HG02678 (cell line): ENCODE measurements at regions not wholly inside any gene's neighbourhood (a gene's known extent, or its start where the extent isn't known, plus 50 kb on each side); places are given as distances from the start of the nearest gene placed in this dataset.
"Not testable (repeated sequence)": the region's sequence is repeated elsewhere in the genome, so short reads cannot be mapped to it uniquely, and the experiment has no call there.

Experiments used
- ATAC-seq: cut with Tn5 transposase; IDR thresholded peaks from one replicate; pipeline ENCODE4 v1.9.1; 2021; ENCODE audit warnings: mild to moderate bottlenecking, moderate library complexity; ENCODE audit not compliant: unreplicated experiment

GRCh38 chr7:10507032-10507431 is 466.6 kb upstream of the PHF14 start:
- ATAC-seq = no peak

DNA sequence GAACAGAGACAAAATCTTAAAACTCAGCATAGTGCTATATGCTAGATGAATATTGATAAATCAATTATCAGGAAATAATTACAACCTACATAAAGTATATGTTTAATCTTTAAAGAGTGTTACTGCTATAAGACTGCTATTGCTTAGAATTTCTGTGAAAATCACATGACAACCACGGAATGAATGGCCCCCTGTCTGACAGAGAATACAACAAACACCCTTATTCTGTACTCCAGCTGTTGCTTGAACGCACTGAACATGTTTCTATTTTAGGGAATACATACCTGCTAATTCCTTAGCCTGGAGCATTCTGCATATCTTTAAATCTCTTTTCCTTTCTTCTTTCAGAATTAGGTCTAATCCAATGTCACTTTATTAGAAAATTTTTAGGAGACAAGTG is 452.4 kb upstream of the PHF14 start:
- no peak for ATAC-seq

DNA sequence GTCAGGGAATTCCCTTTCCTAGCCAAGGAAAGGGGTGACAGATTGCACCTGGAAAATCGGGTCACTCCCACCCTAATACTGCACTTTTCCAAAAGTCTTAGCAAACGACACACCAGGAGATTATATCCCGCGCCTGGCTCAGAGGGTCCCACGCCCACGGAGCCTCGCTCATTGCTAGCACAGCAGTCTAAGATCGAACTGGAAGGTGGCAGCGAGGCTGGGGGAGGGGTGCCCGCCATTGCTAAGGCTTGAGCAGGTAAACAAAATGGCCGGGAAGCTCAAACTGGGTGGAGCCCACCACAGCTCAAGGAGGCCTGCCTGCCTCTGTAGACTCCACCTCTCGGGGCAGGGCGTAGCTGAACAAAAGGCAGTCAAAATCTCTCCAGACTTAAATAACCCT is 440.2 kb upstream of the PHF14 start:
- not testable (repeated sequence) for ATAC-seq

- ATAC-seq = no peak
These were observed 437.1 kb upstream of the PHF14 start for GRCh38 chr7:10536561-10536960.

- no peak for ATAC-seq
These were observed 435.9 kb upstream of the PHF14 start for GRCh38 chr7:10537764-10538163.

DNA sequence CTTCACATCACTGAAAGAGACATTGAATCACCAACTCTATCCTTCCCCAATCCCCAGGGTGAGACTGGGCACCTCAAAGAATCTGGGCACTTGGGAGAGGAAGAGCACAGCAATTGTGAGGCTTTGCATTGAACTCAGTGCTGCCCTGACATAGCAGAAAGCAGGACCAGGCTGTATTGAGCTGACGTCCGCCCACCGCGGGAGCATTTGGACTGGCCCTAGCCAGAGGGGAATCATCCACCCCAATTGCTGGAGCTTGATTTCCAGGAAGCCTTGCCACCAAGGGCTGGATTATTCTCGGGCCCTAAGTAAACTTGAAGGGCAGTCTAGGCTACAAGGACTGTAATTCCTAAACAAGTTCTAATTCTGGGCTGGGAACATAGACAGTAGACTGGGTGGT is 416.3 kb upstream of the PHF14 start:
- ATAC-seq = no peak

DNA sequence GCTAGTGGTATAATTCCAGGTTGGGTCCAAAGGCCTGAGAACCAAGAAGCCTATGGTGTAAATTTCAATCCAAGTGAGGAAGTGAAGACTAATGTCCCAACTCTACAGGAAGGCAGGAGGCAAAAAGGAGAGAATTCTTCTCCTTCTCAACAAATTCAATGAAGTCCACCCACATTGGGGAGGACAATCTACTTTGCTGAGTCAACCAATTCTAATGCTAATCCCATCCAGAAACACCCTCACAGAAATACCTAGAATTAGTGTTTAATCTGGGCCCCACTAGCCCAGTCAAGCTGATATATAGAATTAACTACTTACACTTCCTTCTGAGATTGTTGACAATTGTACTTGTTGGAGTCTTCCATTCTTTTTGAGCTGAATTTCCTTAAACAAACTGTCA is 413.2 kb upstream of the PHF14 start:
- ATAC-seq = no peak

DNA sequence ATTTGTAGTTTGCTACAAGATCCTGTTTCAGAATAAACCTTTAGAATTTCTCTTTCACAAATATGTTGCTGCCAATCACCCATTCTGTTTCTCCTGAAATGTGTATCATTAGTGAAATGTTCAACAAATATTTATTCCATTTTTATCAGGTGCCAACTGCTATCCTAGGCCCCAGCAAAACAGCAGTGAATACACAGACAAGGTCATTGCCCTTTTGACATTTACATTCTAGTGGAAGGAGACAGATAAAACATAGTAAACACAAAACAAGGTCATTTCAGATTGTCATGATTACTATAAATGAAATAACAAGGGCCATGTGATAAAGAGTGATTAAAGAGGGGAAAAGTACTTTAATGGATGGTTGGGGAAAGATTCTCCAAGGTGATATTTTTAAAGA is 404.8 kb upstream of the PHF14 start:
- ATAC-seq = no peak

GRCh38 chr7:10571759-10572158 is 401.9 kb upstream of the PHF14 start:
- no peak for ATAC-seq

GRCh38 chr7:10577866-10578374 is 395.8 kb upstream of the PHF14 start:
- ATAC-seq = no peak

DNA sequence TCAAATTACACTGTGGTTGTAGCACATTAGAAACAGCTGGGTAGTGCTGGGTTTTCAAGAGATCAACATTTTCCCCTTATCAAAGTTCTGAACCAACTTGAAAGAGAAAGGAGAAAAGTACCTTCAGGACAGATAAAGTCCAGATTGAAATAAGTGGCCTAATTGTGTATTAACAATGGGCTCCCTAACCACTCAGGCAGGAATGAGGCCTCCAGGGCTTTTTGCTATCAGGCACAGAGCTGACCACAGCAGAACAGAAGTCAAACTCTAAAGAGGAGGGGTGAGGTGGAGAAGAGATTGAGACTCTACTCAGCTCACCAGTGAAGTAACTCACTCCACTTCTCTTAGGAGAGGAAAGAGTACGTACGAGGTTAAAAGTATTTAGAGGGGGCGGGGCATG is 394.1 kb upstream of the PHF14 start:
- no peak for ATAC-seq

GRCh38 chr7:10584886-10585285 is 388.8 kb upstream of the PHF14 start:
- no peak for ATAC-seq

- ATAC-seq = no peak
These were observed 385.6 kb upstream of the PHF14 start for GRCh38 chr7:10588084-10588483.

- ATAC-seq = no peak
These were observed 381.1 kb upstream of the PHF14 start for GRCh38 chr7:10592604-10593003.

- ATAC-seq = no peak
These were observed 380.6 kb upstream of the PHF14 start for GRCh38 chr7:10593080-10593479.

GRCh38 chr7:10596827-10597226 is 376.8 kb upstream of the PHF14 start:
- no peak for ATAC-seq

DNA sequence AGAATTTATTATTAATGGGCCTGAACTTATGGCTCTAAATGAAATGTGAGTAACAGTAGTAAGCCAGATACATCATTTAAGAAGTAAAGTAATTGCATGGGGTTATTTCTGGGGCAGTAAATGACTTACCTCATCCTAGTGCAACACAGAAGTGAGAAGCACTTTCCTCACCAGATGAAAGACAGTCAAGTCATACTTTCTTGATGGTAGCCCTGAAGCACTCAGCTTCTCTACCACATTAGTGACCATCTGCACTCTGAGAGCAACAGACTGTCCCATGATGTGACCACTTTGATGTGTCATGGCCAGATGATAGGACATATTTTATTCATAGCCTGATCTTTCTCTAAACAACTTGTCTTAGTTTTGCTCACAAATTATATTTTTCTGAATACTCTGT is 369.5 kb upstream of the PHF14 start:
- no peak for ATAC-seq

DNA sequence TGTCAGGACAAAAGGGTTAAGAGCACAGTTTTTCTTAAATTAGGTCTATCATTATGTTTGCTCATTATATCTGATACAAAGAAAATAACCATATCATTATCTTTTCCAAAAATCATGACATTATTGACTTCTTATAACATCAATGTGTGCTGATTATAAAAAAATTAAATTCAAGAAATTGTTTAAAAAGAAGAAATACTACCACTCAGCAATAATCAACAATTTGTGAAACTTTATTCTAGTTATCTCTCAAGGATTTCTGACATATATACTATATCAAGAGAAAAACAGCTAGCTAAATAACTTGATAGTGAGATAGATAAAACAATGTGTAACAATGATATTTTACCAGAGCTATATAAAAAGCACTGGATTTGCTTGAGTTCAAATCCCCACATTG is 360.7 kb upstream of the PHF14 start:
- no peak for ATAC-seq

DNA sequence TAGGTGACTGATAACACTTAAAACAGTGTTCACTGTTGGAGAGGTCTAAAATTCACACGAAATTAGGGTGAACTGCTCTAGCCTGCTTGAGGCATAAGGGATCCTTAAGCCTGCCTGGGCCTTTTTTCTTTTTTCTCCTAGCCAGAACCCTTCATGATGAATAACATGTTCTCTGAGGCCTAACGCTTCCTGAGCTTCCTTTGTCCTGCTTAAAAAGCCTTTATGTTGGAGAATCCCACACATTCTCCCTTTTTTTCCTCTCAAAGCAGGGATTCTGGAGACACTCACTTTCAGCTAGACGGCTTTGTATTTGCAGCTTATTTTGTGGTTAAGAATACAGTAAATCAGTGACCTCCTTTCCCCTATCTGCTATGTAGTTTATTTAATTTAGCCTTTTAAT is 354.7 kb upstream of the PHF14 start:
- no peak for ATAC-seq

DNA sequence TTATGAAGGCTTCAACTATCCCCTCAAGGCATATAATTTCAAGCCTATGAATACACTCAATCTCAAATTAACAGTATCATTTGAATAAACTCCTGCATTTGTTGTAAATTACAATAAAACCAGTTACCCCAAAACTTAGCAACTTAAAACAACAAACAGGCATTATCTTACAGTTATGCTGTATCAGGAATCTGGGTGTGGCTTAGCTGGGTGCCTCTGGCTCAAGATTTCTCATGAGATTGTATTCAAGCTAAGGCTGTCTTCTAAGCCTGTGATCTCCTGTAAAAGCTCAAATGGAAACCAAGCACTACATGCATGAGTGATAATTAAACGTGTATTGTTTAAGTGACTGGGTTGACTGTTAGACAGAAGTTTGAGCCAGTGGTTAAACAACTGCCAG is 341.0 kb upstream of the PHF14 start:
- no peak for ATAC-seq

- no peak for ATAC-seq
These were observed 339.4 kb upstream of the PHF14 start for GRCh38 chr7:10634239-10634638.

GRCh38 chr7:10637991-10638390 is 335.7 kb upstream of the PHF14 start:
- ATAC-seq = no peak

GRCh38 chr7:10643545-10643944 is 330.1 kb upstream of the PHF14 start:
- no peak for ATAC-seq

DNA sequence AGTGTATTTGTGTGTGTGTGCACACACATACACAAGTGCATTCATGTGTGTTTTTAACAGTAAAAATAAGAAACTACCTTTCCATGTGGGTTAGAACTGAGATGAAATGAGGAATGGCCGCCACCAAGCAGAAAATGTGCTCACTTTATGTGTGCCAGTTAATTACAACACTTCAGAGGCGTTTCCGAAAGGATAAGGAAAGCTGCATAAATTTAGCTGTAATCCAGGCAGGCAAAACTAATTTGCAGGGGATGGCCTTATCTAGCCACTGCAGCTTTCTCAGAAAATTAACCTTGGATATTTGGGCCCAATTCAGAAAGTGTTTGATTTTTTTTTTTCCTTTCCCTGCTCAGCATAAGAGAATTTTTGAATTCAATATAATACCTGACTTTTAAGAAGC is 328.8 kb upstream of the PHF14 start:
- no peak for ATAC-seq
